ENCODE measurements at regions not wholly inside any gene's neighbourhood (a gene's known extent, or its start where the extent isn't known, plus 50 kb on each side); places are given as distances from the start of the nearest gene placed in this dataset.

DNA sequence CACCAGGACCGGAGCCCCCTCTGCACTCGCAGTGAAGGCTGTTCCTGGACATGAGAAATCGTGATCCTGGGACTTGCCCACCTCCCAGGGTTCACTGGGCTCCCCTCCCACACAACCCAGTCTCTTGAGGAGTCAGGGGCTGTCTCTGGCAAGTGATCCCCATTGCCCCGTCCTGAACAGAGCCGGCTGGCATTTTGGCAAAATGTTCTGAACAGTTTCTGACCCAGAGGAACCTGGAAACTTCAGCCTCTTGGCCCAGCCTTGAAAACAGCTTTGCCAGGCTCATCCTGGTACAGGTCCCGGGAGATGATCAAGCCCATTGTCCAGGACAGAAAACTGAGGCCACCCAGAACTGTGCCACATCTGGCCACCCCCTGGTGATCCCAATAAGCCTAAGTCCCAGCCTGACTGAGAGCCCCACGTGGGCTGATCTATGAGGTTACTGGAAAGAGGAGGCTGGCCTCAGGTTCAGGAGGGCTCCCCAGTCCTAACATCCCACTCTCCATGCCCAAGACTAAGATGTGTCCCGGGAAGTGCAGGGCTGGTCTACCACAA lies 115.7 kb downstream of the OAT start:
- no peak for DNase-seq (ENCODE audit: low spot score)

DNA sequence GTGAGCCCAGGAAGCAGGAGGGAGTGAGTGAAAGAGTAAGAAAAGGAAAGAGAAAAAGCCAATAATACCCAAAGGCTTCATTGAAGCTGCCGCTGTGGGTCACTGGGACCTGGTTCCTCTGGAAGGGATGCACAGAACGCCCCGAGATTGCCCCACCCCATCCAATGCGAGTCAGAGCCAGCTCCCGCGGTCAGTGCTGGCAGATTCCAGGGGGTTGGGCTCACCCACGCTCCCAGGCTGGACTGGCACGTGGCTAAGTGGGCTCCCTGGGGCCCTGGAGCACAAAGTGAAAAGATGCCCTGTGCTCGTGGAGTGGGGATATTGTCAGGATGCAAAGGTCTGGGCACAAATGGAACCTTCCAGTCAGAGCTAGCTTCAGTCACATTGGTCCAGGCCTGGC lies 117.0 kb downstream of the OAT start:
- DNase-seq (ENCODE audit: low spot score), result no peak

DNA sequence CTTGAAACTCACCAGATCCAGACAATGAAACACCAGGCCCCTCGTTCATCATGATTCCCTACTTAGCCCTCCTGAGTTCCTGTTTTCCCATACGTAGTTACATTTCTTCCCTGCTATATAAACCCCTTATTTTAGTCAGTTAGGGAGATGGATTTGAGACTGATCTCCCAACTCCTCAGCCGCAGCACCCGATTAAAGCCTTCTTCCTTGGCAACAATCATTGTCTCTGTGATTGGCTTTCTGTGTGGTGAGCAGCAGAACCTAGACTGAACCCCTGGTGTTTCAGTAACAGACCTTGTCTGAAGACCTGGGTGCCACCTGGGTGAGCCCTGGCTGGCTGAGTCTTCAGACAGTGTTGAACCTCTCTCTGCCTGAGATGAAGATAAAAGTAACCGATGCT lies 118.0 kb downstream of the OAT start:
- DNase-seq (ENCODE audit: low spot score), result no peak

DNA sequence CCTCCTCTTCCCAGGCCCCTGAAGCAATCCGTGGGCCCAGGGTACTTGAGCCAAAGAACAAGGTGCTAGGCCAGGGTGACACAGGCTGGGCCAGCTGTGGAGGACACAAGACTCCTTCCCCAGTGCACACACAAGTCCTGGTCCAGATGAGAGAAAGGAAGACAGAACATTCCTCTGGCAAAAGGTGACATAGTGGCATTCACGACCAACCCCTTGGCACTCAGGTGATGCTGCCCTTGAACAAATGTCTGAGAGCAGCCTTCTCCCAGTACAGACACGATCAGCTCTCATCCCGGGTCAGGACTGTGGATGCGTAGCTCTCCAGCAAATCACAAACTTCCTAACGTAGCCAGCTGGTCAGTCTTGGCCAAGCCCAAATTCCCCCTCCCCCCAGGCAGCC lies 118.5 kb downstream of the OAT start:
- DNase-seq (ENCODE audit: low spot score), result no peak

GRCh38 chr10:124299696-124300095 lies 119.0 kb downstream of the OAT start:
- DNase-seq (ENCODE audit: low spot score), result no peak

DNA sequence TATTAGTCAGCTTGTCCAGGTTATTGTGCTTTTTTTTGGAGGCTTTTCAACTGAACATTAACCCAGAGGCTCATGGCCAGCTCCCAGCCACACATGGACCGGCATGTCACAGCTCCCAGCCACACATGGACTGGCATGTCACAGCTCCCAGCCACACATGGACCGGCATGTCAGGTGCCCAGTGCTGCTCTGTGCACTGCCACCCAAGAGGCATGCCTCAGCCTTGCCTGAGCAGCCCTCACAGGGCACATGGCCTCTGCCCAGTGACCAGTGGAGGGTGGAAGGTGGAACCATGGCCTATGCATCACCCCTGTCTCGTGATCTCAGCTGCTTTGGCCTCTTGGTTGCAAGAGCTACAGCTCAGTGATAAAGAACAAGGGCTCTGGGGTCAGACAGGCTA lies 119.8 kb downstream of the OAT start:
- DNase-seq (ENCODE audit: low spot score), result no peak

- no peak for DNase-seq (ENCODE audit: low spot score)
Observed at GRCh38 chr10:124296813-124297788, 121.6 kb downstream of the OAT start.

DNA sequence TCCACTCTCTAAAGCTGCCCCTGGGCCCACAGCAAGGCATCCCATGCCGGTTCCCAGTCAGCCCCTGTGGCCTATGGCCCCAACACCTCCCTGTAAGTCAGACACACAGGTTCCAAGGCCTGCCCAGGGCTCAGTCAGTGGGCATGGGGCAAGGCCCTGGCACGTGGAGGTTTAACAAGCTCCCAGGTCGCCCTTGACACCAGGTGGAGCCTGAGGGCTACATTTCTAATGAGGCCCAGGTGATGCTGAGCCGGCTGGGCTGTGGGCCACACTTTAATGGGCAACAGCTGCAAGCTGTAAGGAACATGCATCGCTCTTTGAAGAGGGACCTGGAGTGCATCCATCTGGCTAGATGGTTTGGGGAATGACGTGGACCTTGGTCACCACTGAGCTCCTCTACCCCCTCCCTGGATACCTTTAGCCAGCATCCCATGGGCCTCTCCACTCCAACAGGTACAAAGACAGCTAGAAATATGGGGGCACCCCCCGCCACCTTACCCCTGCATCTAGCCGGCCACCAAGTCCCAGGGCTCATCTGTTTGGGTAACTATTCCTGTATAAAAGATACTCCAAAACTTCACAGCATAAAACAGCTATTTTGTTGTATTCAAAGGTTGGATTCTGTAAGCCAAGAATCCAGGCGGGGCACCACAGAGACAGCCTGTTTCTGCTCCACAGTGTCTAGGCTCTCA lies 122.5 kb downstream of the OAT start:
- no peak for DNase-seq (ENCODE audit: low spot score)

GRCh38 chr10:124294811-124295770 lies 123.6 kb downstream of the OAT start:
- no peak for DNase-seq (ENCODE audit: low spot score)

- DNase-seq (ENCODE audit: low spot score), result no peak
Observed at GRCh38 chr10:124293616-124294449, 124.9 kb downstream of the OAT start.

DNA sequence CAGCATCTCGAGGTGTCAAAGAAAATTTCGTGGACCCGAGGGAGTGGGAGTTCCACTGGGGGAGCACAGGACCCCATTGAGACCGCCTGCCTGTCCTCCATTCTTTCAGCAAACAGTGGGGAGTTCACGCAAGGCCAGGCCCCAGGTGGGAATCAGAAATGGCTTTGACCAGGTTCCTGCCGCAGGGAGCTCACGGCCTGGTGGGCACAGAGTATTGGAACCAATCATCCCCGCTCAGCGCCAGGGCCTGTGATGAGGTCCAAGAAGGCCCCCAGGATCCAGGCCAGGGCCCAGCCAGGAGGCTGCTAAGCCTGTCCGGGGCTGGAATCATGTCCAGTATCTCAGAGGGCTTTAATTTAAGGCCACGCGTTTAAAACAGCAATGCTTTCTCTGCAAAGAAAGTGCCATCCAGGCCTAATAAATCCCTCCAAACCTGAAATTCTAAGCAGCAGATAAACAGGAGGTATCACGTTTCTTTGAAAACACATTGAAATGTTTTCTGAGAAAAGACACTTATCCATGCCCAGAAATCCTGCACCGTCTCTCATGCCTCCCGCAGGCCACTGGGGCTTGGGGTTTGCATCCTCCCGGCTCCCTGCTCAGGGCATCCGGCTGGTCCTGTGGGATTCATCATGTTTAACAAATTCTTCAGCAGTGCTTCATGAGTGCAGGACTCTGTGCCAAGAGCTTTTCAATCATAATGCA lies 125.7 kb downstream of the OAT start:
- DNase-seq (ENCODE audit: low spot score), result no peak

DNA sequence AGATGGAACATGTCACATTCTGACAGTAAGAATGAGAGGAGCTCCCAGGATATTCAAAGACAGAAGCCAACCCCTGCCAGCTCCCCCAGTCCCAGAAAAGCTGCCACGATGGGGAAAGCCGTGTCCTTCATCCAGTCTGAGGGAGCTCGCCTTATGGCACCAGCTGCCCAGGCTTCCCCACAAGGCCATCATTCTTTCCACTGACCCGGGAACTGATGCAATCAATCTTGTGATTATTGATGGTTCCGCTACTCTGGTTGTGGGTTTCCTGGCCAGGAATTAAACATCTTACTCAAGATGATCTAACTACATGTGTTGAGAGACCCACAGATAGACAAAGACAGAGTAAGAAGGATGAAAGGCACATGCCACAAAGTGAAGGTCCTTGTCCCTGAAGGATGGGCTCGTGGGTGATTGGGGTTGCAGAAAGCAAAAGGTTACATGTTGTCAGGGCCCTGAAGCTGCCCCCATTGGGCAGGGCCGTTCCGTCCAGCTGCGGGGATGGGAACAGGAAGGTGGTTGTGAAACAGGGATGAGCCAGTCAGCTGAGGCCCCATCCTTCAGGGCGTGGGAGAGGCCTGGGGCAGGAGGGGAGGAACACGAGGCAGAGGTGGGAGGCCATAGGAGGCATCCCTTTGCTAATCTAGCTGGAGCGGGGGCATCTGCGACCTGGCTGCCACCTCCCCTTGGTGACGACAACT lies 127.6 kb downstream of the OAT start:
- no peak for DNase-seq (ENCODE audit: low spot score)

DNA sequence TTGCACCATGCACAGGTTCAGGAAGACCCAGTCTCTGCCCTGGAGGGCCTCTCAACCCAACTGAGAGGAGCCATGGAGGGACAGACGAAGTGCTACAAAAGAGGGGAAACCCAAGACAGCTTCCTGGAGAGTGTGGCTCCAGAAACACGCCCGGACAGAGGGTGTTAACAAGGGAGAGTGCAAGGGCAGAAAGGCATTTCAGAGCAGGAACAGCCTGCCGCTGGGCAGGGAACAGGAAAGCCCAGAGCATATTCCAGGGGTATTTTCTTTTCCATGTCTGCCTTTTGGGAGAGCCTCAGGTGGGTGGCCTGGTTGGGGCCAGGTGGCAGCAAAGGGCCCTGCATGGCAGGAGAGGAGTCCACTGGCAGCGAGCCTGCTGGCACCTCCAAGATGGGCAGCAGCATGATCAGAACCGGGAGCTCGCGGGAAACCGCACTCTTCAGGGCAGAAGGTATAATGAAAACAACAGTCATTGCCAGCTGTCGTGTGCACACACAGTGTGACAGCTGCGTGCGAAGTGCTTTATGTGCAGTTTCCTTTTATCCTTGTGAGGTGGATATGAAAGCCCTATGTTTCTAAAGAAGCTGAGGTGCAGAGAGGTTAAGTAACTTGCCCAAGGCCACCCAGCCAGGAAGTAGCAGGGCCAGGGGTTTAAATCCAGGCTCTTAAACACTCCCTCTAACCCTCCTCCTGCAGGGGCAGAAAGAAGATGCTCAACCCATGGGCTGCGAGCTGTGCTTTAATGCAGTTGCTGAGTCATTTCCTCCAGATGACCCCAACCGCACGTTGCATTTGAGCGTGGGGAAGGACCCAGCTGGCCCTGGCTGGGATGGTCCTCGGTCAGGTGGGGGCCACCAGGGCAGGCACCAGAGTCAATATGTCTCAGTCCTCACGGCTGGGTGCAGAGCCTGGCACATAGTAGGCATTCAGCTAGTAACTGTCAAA lies 128.6 kb downstream of the OAT start:
- no peak for DNase-seq (ENCODE audit: low spot score)

GRCh38 chr10:124288928-124289850 lies 129.5 kb downstream of the OAT start:
- DNase-seq (ENCODE audit: low spot score), result no peak

- DNase-seq (ENCODE audit: low spot score), result no peak
Observed at GRCh38 chr10:124288486-124288885, 130.2 kb downstream of the OAT start.

GRCh38 chr10:124287791-124288190 lies 130.9 kb downstream of the OAT start:
- DNase-seq (ENCODE audit: low spot score), result no peak

- no peak for DNase-seq (ENCODE audit: low spot score)
Observed at GRCh38 chr10:124287071-124287685, 131.5 kb downstream of the OAT start.

Measured in CD4-positive, alpha-beta T cell treated with Interleukin-15 for 4 hours (primary cell).